ENCODE measurements at regions not wholly inside any gene's neighbourhood (a gene's known extent, or its start where the extent isn't known, plus 50 kb on each side); places are given as distances from the start of the nearest gene placed in this dataset.
A peak's percentile ranks its signal among the peaks of the same experiment; 100 is the strongest.
"Not testable (repeated sequence)": the region's sequence is repeated elsewhere in the genome, so short reads cannot be mapped to it uniquely, and the experiment has no call there.

DNA sequence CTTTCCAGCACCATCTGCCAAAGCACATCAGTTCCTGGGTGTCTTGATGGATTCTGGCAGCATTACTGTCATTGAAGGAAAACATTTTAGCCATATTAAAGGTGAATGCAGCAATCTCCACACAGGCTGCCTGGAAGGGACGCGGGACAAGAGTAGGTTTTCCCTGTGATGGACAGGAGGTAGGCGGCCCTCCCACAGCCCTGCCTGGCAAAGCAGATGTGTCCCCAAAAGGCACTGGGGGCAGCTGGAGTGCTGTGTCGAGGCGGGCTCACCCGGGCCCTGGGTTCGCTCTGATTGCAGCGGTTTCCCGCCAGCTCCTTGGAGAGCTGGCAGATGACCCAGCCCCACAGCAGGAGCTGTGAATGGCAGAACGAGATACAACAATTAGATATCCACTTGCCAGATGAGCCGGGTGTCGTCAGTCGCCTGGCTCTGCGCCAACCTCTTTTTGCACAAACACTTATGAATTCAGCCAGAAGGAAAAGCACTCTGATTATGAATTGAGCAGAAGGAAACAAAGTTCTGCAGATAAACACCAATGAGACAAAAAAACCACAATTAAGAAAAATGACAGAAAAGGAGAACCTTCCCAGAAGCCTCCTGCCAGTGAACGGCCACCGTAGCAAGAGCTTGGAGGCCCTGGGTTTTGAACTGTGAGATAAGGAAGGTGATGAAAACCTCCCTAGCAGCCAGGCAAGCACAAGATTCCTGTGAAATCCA, 64.9 kb upstream of the ZNF195 start:
- TF ChIP-seq GATA3 (IDR thresholded peaks at IDR 0.05; ENCODE audit: low read depth, low read length): not testable (repeated sequence)
- peak; percentile 57 for TF ChIP-seq GATA2 (IDR thresholded peaks at IDR 0.05; ENCODE audit: low read depth, low read length)
